ENCODE measurements at regions not wholly inside any gene's neighbourhood (a gene's known extent, or its start where the extent isn't known, plus 50 kb on each side); places are given as distances from the start of the nearest gene placed in this dataset.
"Not testable (repeated sequence)": the region's sequence is repeated elsewhere in the genome, so short reads cannot be mapped to it uniquely, and the experiment has no call there.

- Histone ChIP-seq H3K9me3 (no peaks in the 10 kb centered on the region), H3K36me3 (no peaks in the 10 kb centered on the region), H3K4me3 (no peak overlapping the region), H3K4me1 (no peaks in the 10 kb centered on the region), H3K27me3 (no peaks in the 10 kb centered on the region), H3K27ac (no peak overlapping the region)
- DNase-seq, result no peak
- TF ChIP-seq CTCF (IDR thresholded peaks at IDR 0.05) (no peak), POLR2A (IDR thresholded peaks at IDR 0.05) (no peak)
Measured at GRCh38 chr20:11172881-11173280, 499.1 kb upstream of the JAG1 start.

- Histone ChIP-seq H3K27ac (no peak overlapping the region), H3K9me3 (no peaks in the 10 kb centered on the region), H3K36me3 (no peaks in the 10 kb centered on the region), H3K4me3 (no peak overlapping the region), H3K27me3 (no peaks in the 10 kb centered on the region), H3K4me1 (no peaks in the 10 kb centered on the region)
- no peak for DNase-seq
- TF ChIP-seq CTCF (IDR thresholded peaks at IDR 0.05), result no peak
- no peak for TF ChIP-seq POLR2A (IDR thresholded peaks at IDR 0.05)
Measured at GRCh38 chr20:11173916-11174315, 500.1 kb upstream of the JAG1 start.

- Histone ChIP-seq H3K27ac (no peak overlapping the region), H3K4me3 (no peak overlapping the region), H3K36me3 (no peaks in the 10 kb centered on the region), H3K9me3 (no peaks in the 10 kb centered on the region), H3K27me3 (no peaks in the 10 kb centered on the region), H3K4me1 (no peaks in the 10 kb centered on the region)
- TF ChIP-seq CTCF (IDR thresholded peaks at IDR 0.05), result no peak
- no peak for TF ChIP-seq POLR2A (IDR thresholded peaks at IDR 0.05)
- no peak for DNase-seq
Measured at GRCh38 chr20:11174861-11175260, 501.1 kb upstream of the JAG1 start.

GRCh38 chr20:11176431-11176830, 502.6 kb upstream of the JAG1 start:
- H3K36me3 ChIP-seq, result no peaks in the 10 kb centered on the region
- no peaks in the 10 kb centered on the region for H3K27me3 ChIP-seq
- H3K4me3 ChIP-seq, result no peak overlapping the region
- no peak for DNase-seq
- no peaks in the 10 kb centered on the region for H3K9me3 ChIP-seq
- no peak overlapping the region for H3K27ac ChIP-seq
- no peaks in the 10 kb centered on the region for H3K4me1 ChIP-seq
- TF ChIP-seq CTCF (IDR thresholded peaks at IDR 0.05) (no peak), POLR2A (IDR thresholded peaks at IDR 0.05) (no peak)

DNA sequence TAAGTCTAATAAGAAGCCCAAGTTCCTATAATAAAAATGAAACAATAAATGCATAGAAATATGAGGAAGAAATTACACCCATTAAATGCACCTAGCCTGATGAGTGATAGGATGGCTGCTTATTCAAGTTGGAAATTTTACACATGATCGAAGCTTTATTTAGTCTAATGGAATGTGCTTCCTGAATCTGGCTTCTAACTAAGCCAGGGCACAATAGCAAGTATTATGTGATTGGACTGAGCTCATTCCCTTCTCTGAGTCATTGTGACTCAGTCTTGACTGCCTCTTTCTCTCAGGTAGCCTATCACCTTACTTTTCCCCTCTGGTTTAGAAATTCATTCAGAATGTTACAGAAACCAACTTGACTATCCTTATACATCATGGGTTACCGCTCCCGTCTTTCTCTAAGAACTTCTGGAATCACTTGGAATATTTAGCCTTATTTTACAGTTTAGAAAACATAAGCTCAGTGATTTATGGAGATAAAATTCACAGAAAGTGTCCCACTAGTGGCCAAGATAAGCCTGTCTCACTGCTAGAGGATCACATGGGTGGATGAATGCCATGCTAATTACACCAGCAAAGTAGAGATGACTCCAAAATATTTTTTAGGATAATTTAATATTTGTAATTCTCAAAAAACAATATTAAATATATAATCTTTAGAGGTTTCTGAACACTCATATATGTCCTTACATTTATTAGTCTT, 505.3 kb upstream of the JAG1 start:
- no peaks in the 10 kb centered on the region for H3K4me1 ChIP-seq
- no peak overlapping the region for H3K4me3 ChIP-seq
- TF ChIP-seq POLR2A (IDR thresholded peaks at IDR 0.05) (no peak), CTCF (IDR thresholded peaks at IDR 0.05) (no peak)
- H3K27me3 ChIP-seq, result no peaks in the 10 kb centered on the region
- no peak for DNase-seq
- no peaks in the 10 kb centered on the region for H3K36me3 ChIP-seq
- H3K27ac ChIP-seq, result no peak overlapping the region
- no peaks in the 10 kb centered on the region for H3K9me3 ChIP-seq

DNA sequence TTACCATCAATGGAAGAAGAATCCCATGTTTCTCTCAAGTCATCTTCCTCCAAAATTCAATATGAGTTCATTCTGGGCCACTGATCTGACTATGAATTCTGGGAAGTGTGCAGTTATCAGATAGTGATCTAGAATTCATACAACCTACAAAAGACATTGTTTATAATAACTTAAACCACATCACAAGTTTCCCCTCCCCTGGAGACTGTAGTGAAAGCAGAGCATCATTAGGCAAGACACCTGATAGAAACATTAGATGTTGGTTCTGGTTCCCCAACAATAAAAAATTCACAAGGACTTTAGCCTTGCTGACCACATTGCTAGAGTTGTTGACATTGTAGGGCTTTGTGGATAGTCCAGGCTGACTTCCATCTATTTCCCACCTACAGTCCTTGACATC, 506.4 kb upstream of the JAG1 start:
- Histone ChIP-seq H3K4me1 (no peaks in the 10 kb centered on the region), H3K36me3 (no peaks in the 10 kb centered on the region), H3K4me3 (no peak overlapping the region), H3K27me3 (no peaks in the 10 kb centered on the region), H3K9me3 (peaks cover 0 to under 1% (median 0%) of the 10 kb centered on the region in 4 donors), H3K27ac (no peak overlapping the region)
- no peak for TF ChIP-seq POLR2A (IDR thresholded peaks at IDR 0.05)
- TF ChIP-seq CTCF (IDR thresholded peaks at IDR 0.05), result no peak
- no peak for DNase-seq

DNA sequence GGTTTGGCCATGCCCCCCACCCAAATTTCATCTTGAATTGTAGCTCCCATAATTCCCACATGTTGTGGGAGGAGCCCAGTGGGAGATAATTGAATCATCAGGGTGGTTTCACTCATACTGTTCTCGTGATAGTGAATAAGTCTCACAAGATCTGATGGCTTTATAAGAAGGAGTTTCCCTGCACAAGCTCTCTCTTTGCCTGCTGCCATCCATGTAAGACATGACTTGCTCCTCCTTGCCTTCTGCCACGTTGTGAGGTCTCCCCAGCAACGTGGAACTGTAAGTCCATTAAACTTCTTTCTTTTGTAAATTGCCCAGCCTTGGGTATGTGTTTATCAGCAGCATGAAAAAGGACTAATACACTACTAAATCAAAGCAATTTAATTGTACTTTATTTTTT, 507.3 kb upstream of the JAG1 start:
- not testable (repeated sequence) for DNase-seq, H3K27ac ChIP-seq, H3K4me3 ChIP-seq, H3K4me1 ChIP-seq, H3K36me3 ChIP-seq, H3K27me3 ChIP-seq, H3K9me3 ChIP-seq

Measured in Peyer's patch (tissue), 4 donors.